HG03039 (cell line): ENCODE measurements at regions not wholly inside any gene's neighbourhood (a gene's known extent, or its start where the extent isn't known, plus 50 kb on each side); places are given as distances from the start of the nearest gene placed in this dataset.

Experiments used
- ATAC-seq: cut with Tn5 transposase; IDR thresholded peaks from one replicate; pipeline ENCODE4 v1.9.1; 2021; ENCODE audit warnings: mild to moderate bottlenecking, moderate library complexity; ENCODE audit not compliant: unreplicated experiment

GRCh38 chr20:12638633-12639312 lies 370.0 kb upstream of the SPTLC3 start:
- ATAC-seq = no peak

- ATAC-seq = no peak
Observed at GRCh38 chr20:12640251-12640650, 368.5 kb upstream of the SPTLC3 start.

GRCh38 chr20:12641619-12642018 lies 367.2 kb upstream of the SPTLC3 start:
- no peak for ATAC-seq

- ATAC-seq = no peak
Observed at GRCh38 chr20:12644461-12644860, 364.3 kb upstream of the SPTLC3 start.

- no peak for ATAC-seq
Observed at GRCh38 chr20:12649234-12649633, 359.5 kb upstream of the SPTLC3 start.

DNA sequence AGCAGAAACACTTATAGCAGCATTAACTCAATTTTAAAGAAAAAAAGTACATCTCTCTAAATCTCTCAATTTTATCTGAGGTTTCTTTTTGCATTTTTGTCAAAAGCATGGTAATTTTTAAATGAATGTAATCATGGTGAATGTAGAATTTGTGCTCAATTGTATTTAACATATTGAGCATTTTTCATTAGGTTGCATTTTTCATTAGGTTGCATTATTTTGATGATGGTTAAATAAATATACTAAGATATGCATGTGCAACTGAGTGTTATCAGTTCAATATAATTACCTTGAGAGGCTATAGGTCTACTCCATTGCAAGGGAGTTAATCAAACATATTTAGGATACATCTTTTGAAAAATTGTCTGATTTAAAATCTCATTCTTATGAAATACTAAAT lies 355.1 kb upstream of the SPTLC3 start:
- ATAC-seq = no peak

DNA sequence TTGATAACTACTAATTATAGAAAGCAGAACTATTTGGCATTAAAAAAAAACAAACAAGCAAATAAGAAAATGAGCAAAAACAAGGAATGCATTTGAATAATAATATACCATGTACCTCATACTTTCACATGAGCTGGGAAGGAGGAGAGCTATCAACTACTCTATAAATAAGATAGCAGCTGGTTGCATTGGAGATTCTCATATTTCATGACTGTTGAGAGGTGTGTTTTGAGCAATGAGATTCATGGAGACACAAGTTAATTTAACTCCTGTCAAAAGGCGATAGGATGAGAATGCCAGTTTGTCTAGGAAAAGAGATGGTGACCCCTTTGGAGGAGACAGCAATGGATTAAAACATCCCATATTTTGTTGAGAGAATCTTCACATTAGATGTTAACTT lies 348.8 kb upstream of the SPTLC3 start:
- ATAC-seq = no peak

DNA sequence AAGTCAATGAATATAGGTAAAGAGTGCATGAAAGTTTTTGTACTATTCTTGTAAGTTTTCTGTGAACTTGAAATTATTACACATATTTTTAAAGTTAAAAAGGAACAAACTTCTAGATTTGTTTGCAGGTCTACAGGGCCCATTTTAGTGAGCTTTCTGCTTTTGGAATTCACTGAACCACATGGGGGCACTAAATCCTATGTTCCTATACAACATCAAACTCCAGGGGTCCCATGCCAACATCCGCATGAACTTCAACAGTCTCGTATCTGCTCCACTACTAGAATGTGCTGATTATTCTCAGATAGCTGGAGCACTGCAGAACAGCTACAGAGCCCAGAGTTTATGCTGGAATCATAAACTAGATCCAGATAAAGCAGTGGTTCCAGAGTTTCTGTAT lies 347.9 kb upstream of the SPTLC3 start:
- ATAC-seq = no peak

- no peak for ATAC-seq
Observed at GRCh38 chr20:12670301-12670700, 338.5 kb upstream of the SPTLC3 start.

- ATAC-seq = no peak
Observed at GRCh38 chr20:12673352-12673751, 335.4 kb upstream of the SPTLC3 start.

- no peak for ATAC-seq
Observed at GRCh38 chr20:12677925-12678324, 330.8 kb upstream of the SPTLC3 start.

DNA sequence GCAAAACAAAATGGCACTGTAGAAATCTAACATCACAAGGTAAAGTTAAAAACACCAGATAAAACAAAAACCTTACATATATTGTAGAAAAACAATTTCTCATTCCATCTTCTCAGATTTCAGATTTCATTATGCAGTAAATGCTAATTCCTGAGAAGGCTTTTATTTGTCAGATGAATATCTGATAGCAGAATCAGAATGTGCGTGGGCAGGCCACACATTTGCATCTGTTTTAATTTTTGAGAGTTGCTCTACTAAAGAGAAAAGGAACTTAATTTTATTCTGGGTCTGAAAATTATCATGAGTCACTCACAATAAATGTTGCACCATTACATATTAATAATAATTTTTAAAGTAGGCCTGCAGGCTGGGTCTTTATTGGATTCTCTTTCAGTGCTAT lies 329.3 kb upstream of the SPTLC3 start:
- no peak for ATAC-seq

DNA sequence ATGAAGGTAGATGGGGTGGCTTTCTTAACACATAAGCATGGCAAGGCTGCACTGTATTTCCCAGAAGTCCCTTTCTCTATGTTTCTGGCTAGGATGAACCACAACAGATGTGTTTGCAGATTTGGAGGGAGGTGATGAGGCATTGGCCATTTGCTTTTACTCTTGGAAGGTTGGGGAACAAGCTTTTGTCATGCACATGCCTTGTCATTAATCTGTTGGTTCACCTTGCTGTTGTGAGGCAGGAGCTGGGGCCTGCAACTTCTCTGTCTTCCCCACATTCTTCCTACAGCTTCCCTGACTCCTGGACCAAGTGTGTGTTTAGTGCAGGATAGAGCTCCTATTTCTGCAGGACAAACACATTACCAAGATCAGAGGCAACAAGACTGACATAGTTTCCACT lies 326.2 kb upstream of the SPTLC3 start:
- ATAC-seq = no peak

DNA sequence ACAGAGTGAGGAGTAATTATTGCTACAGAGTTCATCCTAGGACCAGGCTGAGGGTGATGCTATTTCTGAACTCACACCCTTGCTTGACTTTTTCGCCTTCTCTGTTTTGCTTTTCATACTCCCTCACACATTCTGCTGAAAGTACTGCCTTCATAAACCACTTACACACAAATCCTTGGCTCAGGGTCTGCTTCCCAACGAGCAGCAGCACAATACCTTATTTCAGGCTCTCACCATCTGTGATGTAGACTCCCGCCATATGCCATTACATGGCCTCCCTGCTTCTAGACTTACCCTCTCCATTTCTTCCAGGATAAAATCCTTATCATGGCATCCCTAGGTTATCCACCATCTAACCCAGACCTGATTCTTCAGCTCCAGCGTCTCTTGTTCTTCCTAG lies 321.3 kb upstream of the SPTLC3 start:
- ATAC-seq = no peak

DNA sequence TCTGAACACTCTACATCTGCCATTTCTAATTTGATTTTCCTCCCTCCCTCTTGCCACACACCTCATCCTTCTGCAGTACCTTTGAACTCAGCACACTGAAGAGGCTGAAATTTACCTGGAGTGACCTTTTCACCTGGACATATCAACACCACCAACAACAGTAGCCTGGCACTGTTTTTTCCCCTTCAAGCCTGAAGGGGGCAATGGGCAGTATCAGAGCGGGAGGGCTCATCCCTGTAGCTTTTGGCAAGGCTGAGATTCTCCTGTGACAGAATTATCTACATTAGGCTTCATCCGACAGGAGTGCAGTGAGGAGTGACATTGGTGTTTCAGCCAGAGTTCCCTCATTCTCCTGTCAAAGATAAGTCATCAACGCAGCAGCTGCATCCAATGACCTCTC lies 312.8 kb upstream of the SPTLC3 start:
- no peak for ATAC-seq

GRCh38 chr20:12698817-12699216 lies 310.0 kb upstream of the SPTLC3 start:
- no peak for ATAC-seq

GRCh38 chr20:12699374-12700228 lies 309.2 kb upstream of the SPTLC3 start:
- ATAC-seq = no peak

GRCh38 chr20:12700701-12701100 lies 308.1 kb upstream of the SPTLC3 start:
- ATAC-seq = no peak

DNA sequence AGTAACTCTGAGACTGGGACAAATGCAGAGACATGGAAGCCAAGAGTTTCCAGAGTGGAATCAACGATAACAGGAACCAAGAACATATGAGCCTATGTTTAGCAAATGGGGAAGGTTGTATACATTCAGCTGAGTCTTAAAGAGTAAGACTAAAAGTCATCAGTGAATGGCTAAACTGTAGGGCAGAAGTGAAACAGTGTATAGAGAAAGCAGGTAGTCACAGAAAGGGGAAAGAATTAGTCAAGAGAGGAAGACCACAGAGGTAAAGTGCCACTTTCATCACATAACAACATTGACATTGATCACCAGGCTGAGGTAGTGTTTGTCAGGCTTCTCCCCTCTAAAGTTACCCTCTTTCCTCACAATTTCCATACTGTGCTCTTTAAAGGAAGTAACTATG lies 306.5 kb upstream of the SPTLC3 start:
- ATAC-seq = no peak

- no peak for ATAC-seq
Observed at GRCh38 chr20:12715371-12715770, 293.4 kb upstream of the SPTLC3 start.

GRCh38 chr20:12715991-12716680 lies 292.6 kb upstream of the SPTLC3 start:
- ATAC-seq = no peak

- ATAC-seq = no peak
Observed at GRCh38 chr20:12717061-12717460, 291.7 kb upstream of the SPTLC3 start.
